NCI-H345 (cell line): ENCODE measurements at regions not wholly inside any gene's neighbourhood (a gene's known extent, or its start where the extent isn't known, plus 50 kb on each side); places are given as distances from the start of the nearest gene placed in this dataset.
A peak's percentile ranks its signal among the peaks of the same experiment; 100 is the strongest.

ENCODE experiments used
- DNase-seq: peaks from one replicate; lab custom pipeline; 2025; lab: John Stamatoyannopoulos, UW

- no peak for DNase-seq
Measured at GRCh38 chr18:64620971-64621560, 472.2 kb upstream of the LINC00305 start.

GRCh38 chr18:64618390-64618789, 469.5 kb upstream of the LINC00305 start:
- DNase-seq = no peak

- DNase-seq = no peak
Measured at GRCh38 chr18:64615021-64615420, 466.1 kb upstream of the LINC00305 start.

DNA sequence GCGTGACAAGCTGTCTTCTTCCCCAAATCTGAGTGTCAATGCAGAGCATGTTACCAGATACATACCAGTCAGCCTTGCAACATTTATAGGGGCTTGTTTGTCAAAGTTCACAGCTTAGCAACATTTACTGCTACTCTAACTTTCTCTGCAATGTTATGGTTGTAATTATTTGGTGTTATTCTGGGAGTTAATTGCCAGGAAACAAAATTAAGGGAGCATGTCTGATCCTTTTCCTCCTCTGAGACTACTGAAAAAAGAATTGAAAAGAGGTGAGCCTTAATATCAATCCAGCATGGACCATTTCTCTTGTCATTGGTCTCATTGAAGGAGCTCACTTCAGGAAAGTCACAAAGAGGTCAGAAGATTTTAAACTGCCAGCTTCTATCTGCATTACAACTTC, 465.6 kb upstream of the LINC00305 start:
- no peak for DNase-seq

GRCh38 chr18:64592246-64592645, 443.4 kb upstream of the LINC00305 start:
- DNase-seq = no peak

GRCh38 chr18:64589000-64589399, 440.1 kb upstream of the LINC00305 start:
- no peak for DNase-seq

DNA sequence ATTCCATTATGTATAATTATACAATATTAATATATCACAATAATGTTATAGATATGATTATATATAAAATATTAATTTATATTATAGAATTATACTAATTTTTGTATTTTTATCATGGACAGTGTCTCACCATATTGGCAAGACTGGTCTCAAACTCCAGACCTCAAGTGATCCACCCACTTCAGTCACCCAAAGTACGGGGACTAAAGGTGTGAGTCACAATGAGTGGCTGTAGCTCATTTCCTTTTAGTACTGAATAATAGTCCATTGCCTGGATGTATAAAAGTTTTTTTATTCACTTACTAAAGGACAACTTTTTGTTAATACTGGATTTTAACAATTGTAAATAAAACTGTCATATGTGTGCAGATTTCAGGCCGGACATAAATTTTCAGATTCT, 417.6 kb upstream of the LINC00305 start:
- DNase-seq = no peak

- DNase-seq = no peak
Measured at GRCh38 chr18:64562651-64563050, 413.8 kb upstream of the LINC00305 start.

DNA sequence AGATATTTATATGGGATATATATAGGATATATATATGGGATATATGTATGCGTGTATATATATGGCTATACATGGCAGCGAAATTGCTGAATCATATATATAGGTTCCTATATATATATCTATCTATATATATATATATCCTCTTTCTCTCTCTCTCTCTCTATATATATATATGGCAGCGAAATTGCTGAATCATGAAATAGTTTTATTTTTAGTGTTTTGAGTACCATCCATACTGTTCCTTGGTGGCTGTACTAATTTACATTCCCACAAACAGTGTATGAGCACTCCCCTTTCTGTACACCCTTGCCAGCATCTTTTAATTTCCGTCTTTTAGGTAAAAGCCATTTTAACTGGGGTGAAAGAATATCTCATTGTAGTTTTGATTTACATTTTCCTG, 397.6 kb upstream of the LINC00305 start:
- DNase-seq = no peak

DNA sequence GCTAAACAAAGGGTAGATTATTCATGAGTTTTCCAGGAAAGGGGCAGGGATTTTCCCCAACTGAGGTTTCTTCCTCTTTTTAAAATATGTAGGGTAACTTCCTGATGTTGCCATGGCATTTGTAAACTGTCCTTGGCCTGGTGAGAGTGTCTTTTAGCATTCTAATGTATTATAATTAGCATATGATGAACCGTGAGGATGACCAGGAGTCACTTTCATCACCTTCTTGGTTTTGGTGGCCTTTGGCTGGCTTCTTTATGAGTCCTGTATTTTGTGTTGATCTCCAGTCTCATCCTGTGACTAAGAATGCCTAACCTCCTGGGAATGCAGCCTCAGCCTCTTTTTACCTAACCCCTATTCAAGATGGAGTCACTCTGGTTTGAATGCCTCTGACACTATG, 391.0 kb upstream of the LINC00305 start:
- DNase-seq = no peak

DNA sequence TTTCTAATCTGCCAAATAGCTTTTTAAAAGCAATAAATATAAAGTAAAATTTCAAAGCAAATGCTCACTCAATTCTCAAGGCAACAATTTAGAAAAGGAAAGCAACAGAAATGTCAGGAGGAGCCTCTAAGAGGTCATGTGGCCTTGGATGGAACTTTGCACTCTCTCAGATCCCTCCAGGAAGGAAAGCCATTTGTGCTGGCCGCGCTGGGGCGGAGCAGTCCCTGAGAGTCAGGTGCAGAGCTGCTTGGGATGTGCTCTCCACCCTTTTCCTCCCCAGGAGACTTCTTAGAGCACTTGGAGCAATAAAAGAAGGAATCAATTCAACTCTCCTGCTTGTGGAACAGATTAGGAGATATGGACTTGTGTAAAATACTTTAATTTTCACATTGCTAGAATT, 379.8 kb upstream of the LINC00305 start:
- no peak for DNase-seq

- DNase-seq = no peak
Measured at GRCh38 chr18:64519201-64519600, 370.3 kb upstream of the LINC00305 start.

GRCh38 chr18:64518191-64518590, 369.3 kb upstream of the LINC00305 start:
- DNase-seq = no peak

DNA sequence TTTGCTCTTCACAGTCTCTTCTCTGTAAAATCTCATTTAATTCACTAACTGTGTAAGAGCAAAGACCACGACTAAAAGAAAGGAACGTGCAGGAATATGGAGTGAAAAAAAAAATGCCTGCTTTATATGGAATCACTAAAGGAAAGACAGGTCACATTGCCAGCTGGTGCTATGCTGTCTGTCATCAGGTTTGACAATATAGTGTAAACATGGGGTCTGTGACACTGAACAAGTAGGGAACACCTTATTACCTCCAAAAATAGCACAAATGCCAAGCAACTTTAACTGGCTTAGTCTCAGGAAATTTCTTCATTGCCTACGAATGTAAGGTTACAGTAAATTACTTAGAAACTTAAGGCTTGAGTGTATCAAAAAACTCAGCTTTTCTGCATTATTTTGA, 364.5 kb upstream of the LINC00305 start:
- no peak for DNase-seq

- no peak for DNase-seq
Measured at GRCh38 chr18:64490207-64490606, 341.3 kb upstream of the LINC00305 start.

DNA sequence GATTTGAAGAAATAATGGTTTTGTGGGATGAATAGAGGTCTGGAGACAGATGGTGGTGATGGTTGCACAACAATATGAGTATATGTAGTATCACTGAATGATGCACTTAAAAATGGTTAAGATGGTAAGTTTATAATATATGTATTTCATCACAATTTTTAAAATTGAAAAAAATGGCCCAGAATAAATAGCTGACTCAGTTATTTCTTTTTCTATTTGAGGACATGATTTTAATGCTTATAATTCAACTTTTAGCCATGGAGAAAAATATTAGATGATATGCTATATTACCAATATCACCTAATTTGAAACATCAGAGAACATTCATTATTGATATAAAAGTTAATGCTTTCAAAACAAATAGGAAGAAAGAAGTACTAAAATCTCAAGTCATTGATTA, 339.8 kb upstream of the LINC00305 start:
- DNase-seq = no peak

GRCh38 chr18:64474773-64475172, 325.9 kb upstream of the LINC00305 start:
- peak; percentile 11 for DNase-seq

DNA sequence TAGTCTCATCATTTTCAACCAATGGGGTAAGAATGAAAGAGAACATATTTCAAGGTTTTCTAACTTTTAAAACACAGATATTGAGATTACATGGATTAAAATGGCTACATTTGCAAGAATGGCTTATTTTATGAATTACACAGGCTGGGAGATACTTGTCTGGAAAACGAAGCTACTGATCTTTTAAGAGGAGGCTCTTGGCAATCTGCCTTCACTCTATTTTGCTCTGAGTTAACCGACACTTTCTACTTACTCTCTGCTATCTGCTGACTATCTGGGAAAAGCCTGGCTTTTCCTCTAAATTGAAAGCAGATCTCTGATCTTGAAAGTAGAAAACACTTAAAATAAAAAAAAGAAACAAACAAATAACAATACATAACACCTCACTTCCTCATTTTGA, 325.4 kb upstream of the LINC00305 start:
- no peak for DNase-seq

DNA sequence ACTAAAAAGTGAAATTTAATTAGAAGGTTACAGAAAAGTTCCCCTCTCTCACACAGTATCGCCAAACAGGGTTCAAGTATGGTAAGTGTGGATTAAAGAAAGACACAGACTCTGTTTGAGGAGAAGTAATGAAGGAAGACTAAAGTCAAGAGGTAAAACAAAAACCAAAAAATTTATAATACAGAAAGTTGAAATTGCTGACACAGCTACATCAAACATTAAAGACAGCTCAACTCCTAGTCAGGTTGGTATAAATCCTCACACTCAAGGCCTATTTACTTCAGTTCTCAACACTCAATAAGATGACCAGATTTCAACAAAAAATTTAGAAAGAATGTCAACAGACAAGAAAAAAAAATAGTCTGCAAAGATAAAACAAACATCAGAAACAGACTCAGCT, 300.5 kb upstream of the LINC00305 start:
- DNase-seq = no peak

GRCh38 chr18:64444819-64445218, 295.9 kb upstream of the LINC00305 start:
- DNase-seq = no peak

DNA sequence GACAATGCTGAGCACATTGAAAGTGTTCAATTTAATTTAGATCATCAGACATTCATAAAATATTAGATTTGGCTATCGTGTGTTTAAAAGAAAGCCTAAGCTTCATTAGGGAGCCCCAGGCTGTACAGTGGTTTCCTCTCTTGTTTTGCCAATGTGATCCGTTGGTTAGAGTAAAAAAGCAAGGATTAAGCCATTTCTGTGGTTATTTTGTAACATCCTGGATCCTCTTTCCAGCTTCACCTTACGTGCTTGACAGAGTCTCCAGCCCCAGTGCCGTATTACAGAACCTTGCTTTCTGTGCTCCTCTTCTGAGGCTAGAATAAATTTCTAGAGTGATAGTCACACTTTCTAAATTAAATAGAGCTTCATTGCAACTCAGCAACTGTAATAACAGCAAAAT, 289.3 kb upstream of the LINC00305 start:
- no peak for DNase-seq

DNA sequence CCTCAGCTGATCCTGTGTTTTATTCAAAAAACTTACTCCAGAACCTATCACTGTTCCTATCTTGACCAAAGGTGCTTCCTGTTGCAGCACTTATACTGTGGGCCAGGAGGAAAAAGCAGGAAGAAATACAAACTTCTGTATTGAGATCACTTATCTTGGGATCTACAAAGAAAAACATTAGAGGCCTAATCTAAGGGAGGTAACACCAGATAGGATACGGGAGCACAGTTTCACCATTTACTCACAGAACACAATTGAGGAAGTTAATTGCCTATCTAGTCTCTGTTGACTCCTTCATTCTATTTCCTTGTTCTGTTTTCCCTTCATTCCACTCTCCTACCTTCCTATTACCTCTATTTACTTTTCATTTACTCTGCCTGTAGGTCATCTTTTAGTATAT, 287.2 kb upstream of the LINC00305 start:
- DNase-seq = no peak

- no peak for DNase-seq
Measured at GRCh38 chr18:64419156-64419555, 270.3 kb upstream of the LINC00305 start.

DNA sequence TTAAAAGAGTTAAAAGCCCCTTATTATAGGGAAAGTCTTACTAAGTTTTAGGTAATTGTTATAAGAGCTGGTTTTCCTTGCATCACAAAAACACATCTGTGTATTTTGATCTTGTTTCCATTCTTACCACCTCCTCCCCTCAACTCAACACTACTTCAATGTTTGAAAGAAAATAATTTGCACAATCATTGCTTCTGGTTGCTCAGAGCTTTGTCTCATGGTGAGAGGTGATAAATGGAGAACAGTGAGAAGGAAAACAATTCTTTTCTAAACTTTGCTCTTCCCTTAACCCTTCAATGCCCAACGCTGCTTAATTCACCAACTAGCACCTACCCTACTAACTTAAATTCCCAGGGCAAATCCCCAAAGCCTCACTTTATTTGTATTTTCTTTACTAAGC, 268.1 kb upstream of the LINC00305 start:
- no peak for DNase-seq

DNA sequence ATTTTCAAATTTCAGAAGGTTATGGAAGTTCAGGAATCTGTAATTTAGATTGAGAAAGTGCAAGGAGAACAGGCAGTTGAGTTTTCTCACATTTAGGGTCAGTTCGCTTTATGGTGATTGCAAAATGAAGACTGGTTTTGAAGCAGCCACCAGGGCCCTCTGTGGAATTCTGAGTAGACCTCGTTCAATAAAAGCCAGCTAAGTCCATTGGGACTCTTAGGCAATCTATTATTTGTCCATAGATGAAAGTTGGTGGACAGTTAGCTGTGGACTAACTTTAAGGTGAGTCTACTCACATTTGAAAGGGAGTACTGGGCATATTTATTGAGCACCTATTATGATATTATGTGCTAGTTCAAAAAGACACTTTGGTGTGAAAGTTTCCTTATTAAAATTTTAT, 266.3 kb upstream of the LINC00305 start:
- DNase-seq = no peak
